HFF-Myc (cell line): ENCODE measurements at regions not wholly inside any gene's neighbourhood (a gene's known extent, or its start where the extent isn't known, plus 50 kb on each side); places are given as distances from the start of the nearest gene placed in this dataset.

Experiments
- DNase-seq: peaks from one replicate; pipeline ENCODE4 v3.0.0-alpha.2; 2011; ENCODE audit warnings: low read depth; ENCODE audit errors: extremely low read depth
- H3K4me3 ChIP-seq: replicated peaks from 2 replicates; pipeline ENCODE4 v1.5.1; 2011; ENCODE audit warnings: low read depth, mild to moderate bottlenecking, control low read depth, low read length
- TF ChIP-seq, protein P1 (sequence below): IDR thresholded peaks from 2 replicates; pipeline ENCODE4 v1.5.1; 2012; ENCODE audit warnings: mild to moderate bottlenecking, low read depth, low read length, control low read depth; ENCODE audit errors: missing control alignments

DNA sequence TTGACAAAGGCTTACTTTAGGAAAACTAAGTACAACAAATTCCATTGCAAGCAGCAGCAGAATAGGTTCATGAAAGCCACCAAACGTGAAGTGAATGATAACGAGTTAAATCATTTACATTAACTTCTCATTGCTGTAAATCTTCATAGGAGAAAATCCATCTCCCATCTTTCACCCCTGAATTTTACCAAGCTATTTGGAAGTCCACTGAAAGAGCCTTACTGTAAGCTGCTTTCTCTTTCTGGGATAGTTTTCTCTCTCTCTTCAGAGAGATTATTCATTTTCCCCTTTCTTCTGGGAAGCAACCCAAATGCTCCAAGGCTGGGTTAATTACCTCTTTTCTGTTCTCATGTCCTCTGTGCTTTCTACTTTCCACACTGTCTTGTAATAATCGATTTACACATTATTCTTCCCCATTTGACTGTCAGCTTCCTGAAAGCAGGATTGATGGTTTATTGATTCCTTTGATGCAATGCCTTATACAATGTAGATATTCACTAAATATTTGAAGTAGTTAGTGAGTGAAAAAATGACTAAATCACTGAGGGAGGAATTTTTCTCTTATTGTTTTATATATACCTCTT lies 914.3 kb upstream of the ARPP21 start:
- TF ChIP-seq, protein P1, sequence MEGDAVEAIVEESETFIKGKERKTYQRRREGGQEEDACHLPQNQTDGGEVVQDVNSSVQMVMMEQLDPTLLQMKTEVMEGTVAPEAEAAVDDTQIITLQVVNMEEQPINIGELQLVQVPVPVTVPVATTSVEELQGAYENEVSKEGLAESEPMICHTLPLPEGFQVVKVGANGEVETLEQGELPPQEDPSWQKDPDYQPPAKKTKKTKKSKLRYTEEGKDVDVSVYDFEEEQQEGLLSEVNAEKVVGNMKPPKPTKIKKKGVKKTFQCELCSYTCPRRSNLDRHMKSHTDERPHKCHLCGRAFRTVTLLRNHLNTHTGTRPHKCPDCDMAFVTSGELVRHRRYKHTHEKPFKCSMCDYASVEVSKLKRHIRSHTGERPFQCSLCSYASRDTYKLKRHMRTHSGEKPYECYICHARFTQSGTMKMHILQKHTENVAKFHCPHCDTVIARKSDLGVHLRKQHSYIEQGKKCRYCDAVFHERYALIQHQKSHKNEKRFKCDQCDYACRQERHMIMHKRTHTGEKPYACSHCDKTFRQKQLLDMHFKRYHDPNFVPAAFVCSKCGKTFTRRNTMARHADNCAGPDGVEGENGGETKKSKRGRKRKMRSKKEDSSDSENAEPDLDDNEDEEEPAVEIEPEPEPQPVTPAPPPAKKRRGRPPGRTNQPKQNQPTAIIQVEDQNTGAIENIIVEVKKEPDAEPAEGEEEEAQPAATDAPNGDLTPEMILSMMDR: no peak
- DNase-seq: no peak
- H3K4me3 ChIP-seq: no peak overlapping the region

DNA sequence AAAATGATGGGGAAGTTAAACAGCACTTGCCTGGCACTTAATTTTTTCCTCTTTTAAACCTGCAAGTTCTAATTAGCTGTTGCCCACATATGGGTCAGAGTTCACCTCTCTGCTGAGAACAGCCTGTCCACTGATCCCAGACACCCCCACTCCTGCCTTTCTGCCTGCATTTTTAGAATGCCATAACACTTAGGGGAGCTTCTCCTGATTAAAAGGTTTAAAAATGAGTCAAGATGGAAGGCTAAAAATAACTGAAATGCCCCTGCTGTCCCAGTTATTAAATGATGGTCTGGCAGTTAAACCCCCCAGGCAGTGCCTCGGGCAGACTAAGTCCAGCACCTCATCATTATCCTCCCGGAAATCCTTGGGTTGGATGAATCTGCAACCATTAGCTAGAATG lies 913.6 kb upstream of the ARPP21 start:
- no peak overlapping the region for H3K4me3 ChIP-seq
- TF ChIP-seq, protein P1: no peak
- DNase-seq: no peak

DNA sequence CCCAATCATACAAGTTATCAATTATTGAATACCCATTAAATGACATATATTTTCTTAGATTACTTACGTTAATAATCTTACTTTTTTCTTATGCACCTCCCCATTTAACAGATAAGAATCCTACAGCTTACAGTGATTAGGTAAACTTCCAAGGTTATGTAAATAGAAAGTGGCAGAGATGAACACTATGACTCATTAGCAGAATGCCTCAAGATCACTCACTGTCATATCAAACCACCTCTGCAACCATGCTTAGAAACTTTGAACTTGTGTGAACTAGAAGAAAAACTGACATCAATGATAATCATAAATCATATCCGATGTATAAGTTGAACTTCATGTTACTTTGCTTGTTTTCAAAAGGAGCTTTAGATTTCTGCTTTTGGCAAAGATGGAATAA lies 911.6 kb upstream of the ARPP21 start:
- no peak overlapping the region for H3K4me3 ChIP-seq
- TF ChIP-seq, protein P1: no peak
- DNase-seq: no peak

DNA sequence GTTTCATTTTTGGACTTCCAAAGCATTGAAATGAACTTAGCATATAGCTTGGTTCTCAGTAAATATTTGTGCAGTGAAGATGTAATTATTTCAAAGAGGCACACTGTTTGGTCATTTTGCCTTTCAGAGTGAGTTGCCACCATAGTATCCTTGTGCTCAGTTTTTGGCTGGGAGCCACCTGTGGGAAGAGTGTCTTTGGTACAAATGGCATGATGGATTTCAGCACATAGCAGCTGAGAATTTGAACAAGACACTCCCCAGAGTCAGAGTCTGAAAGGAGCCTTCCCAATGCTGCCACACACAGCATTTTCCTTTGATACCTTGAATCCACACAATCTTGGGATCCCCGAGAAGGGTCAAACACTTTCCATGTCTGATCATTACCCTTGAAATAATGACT lies 897.2 kb upstream of the ARPP21 start:
- DNase-seq: no peak
- no peak overlapping the region for H3K4me3 ChIP-seq
- TF ChIP-seq, protein P1: no peak

DNA sequence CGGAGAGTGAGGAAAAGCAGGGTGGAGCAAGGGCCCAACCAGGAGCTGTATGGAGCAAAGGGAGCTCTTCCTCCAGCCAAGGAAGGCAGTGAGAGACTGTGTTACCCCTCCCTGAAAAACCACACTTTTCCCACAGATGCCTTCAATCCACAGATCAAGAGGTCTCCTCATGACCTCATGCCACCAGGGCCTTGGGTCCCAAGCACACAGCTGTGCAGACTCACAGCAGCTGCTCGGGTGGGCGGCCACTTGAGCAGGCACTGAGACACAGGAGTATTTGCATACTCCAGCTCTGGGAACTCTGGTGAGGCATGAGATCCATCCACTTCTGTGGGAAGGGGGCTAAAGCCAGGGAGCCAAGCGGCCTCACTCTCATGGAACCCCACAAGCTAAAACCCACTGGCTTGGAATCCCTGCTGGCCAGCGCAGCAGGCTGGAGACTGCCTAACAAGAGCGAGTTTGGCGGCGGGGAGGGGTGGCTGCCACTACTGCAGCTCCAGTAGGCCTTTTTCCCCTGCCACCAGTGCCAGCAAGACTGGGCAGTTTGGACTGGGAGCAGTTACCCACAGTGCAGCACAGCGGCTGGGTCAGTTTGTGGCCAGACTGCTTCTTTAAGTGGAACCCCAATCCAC lies 880.6 kb upstream of the ARPP21 start:
- H3K4me3 ChIP-seq: no peak overlapping the region
- TF ChIP-seq, protein P1: no peak
- DNase-seq: no peak

DNA sequence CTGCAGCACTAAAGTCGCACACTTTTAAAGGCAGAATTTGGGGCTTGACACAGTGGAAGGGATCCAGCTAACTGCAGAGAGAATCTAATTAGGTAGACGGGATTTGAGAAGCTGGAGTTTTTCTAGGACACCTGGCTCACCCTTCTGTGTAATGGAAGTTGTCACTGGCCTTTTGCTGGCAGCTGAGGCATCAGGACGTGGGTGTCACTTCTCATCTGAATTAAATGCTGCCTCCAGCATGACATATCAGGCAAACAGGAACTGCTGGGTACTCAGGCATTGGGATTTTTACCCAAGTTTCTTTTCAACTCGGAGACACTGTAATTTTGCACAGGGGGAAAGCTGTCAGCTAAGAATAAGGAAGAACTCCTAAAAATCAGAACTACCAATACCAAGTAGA lies 861.9 kb upstream of the ARPP21 start:
- TF ChIP-seq, protein P1: no peak
- H3K4me3 ChIP-seq: no peak overlapping the region
- DNase-seq: no peak

DNA sequence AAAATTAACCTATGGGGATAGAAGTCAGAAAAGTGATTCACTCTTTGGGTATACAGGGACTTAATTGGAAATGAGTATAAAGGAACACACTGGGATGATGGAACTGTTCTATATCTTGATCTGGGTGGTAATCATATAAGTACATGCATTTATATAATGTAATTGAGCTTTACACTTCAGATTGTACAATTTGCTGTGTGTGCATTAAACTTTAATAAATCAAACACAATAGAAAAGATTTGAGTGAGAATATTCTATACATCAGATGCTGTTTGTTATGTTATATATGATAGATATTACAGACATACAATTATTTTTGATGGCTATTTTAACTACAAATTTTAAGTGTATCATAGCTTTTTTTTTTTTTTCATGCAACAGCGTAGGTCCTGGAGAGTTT lies 860.2 kb upstream of the ARPP21 start:
- no peak for DNase-seq
- TF ChIP-seq, protein P1: no peak
- no peak overlapping the region for H3K4me3 ChIP-seq
